ENCODE measurements at regions not wholly inside any gene's neighbourhood (a gene's known extent, or its start where the extent isn't known, plus 50 kb on each side); places are given as distances from the start of the nearest gene placed in this dataset.

DNA sequence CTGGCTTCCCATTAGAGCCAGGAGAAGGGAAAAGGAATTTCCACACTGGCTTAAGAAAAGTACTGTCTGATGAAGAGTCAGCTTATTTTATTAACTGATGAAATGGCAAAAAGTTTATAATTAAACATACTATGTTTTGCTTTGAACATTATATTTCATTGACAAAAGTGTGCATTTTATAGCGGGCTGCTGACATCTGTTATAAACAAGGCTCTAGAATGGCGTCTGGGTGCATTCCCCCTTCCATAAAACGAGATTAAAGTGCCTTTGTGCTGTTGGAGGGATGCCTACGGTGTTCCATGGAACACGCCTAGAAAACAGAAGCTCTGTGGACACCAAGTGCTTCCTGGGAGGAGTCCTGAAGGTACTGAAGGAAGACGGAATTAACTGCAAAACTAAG, 220.2 kb downstream of the SNX10 start:
- TF ChIP-seq CTCF (IDR thresholded peaks at IDR 0.05), result no peak
- TF ChIP-seq POLR2A (IDR thresholded peaks at IDR 0.05), result no peak
